HCT116 (cell line): ENCODE measurements at regions not wholly inside any gene's neighbourhood (a gene's known extent, or its start where the extent isn't known, plus 50 kb on each side); places are given as distances from the start of the nearest gene placed in this dataset.
"Not testable (repeated sequence)": the region's sequence is repeated elsewhere in the genome, so short reads cannot be mapped to it uniquely, and the experiment has no call there.

Experiments
- ATAC-seq: fragments of 200-7000 bp; cut with Tn5 transposase; 2 replicates; pipeline ENCODE4 v1.9.1; 2020; ENCODE audit warnings: mild to moderate bottlenecking, moderate library complexity
- BruUV-seq: library from RNA; stranded (reverse); fragments of 400-500 nt; replicated peaks from 2 replicates; lab custom pipeline; 2021; lab: Mats Ljungman, UMichigan
- CTCF ChIA-PET: fragments of 300-600 bp; sonication (Branson Sonifier 250); formaldehyde crosslinking; loops from one replicate; lab custom pipeline; 2021; ENCODE audit warnings: antibody characterized with exemption; lab: Charles Lee
- POLR2A ChIA-PET: fragments of 300-600, 350-600 bp; sonication (Branson Sonifier 250); formaldehyde crosslinking; loops from one replicate; lab custom pipeline; 2021; ENCODE audit warnings: antibody characterized with exemption; lab: Charles Lee
- RAD21 ChIA-PET, 2 experiments: fragments of 300-600 bp; sonication (Branson Sonifier 250); formaldehyde crosslinking; loops; one replicate each; lab custom pipeline; 2023; ENCODE audit warnings: low total read pairs in 2 of 2; ENCODE audit not compliant: uncharacterized antibody in 2 of 2, unreplicated experiment in 2 of 2, low non-redundant PET in 1 of 2; lab: Charles Lee
- DNase-seq: peaks from one replicate; pipeline ENCODE4 v3.0.0-alpha.2; 2010; ENCODE audit warnings: low read depth, low spot score
- H2AFZ ChIP-seq: fragments of 200-600 bp; shearing (Covaris generic), sonication (generic); 2 replicates; pipeline ENCODE4 v1.6.1; 2017; ENCODE audit warnings: low read depth, mixed run types, mixed read lengths, antibody characterized with exemption, low read length; ENCODE audit not compliant: poor library complexity, severe bottlenecking
- H3K27ac ChIP-seq: 2 replicates; pipeline ENCODE4 v1.5.1; 2012; ENCODE audit warnings: low read depth, low read length
- H3K27me3 ChIP-seq: fragments of 200-600 bp; sonication (generic); 2 replicates; pipeline ENCODE4 v1.6.1; 2016; ENCODE audit warnings: mixed run types, low read length, mixed read lengths; ENCODE audit not compliant: insufficient read depth
- H3K36me3 ChIP-seq, 2 experiments: fragments of 200-500 bp in 1 of 2; fragments of 200-600 bp in 1 of 2; sonication (Bioruptor generic) in 1 of 2; sonication (generic) in 1 of 2; 2 replicates each; pipeline versions ENCODE4 v1.5.1 to v1.6.1; 2014 to 2016; ENCODE audit warnings: low read length in 2 of 2, inconsistent platforms in 1 of 2, mixed read lengths in 1 of 2, mixed run types in 1 of 2; ENCODE audit not compliant: insufficient read depth in 2 of 2, control insufficient read depth in 1 of 2
- H3K4me1 ChIP-seq, 2 experiments: fragments of 200-600 bp in 1 of 2; sonication (generic) in 1 of 2; 2 replicates each; pipeline versions ENCODE4 v1.5.1 to v1.6.1; 2012 to 2017; ENCODE audit warnings: low read length in 2 of 2, inconsistent platforms in 1 of 2, mild to moderate bottlenecking in 1 of 2, mixed read lengths in 1 of 2, mixed run types in 1 of 2, moderate library complexity in 1 of 2; ENCODE audit not compliant: insufficient read depth in 2 of 2, control insufficient read depth in 1 of 2
- H3K4me2 ChIP-seq: fragments of 200-600 bp; sonication (generic); 2 replicates; pipeline ENCODE4 v1.6.1; 2017; ENCODE audit warnings: mixed run types, low read length, mixed read lengths
- H3K4me3 ChIP-seq, 2 experiments: fragments of 200-600 bp in 1 of 2; sonication (generic) in 1 of 2; replicated peaks in 1 of 2; 2 replicates each; pipeline ENCODE4 v1.5.1; 2011 to 2016; ENCODE audit warnings: low read length in 2 of 2, control low read depth in 1 of 2, low read depth in 1 of 2, mild to moderate bottlenecking in 1 of 2, mixed read lengths in 1 of 2, mixed run types in 1 of 2
- H3K79me2 ChIP-seq: fragments of 200-600 bp; sonication (generic); 2 replicates; pipeline ENCODE4 v1.6.1; 2017; ENCODE audit warnings: mild to moderate bottlenecking, mixed run types, low read length, moderate library complexity, mixed read lengths; ENCODE audit not compliant: insufficient read depth
- H3K9ac ChIP-seq: fragments of 200-600 bp; sonication (generic); 2 replicates; pipeline ENCODE4 v1.6.1; 2016; ENCODE audit warnings: low read length, mixed read lengths
- H3K9me2 ChIP-seq: fragments of 200-600 bp; sonication (generic), shearing (Covaris generic); 2 replicates; pipeline ENCODE4 v1.6.1; 2017; ENCODE audit warnings: mixed run types, mild to moderate bottlenecking, moderate library complexity; ENCODE audit not compliant: insufficient read depth
- H3K9me3 ChIP-seq, 2 experiments: fragments of 200-500 bp in 1 of 2; fragments of 200-600 bp in 1 of 2; sonication (Bioruptor generic) in 1 of 2; sonication (generic) in 1 of 2; 2 replicates each; pipeline ENCODE4 v1.6.1; 2014 to 2017; ENCODE audit warnings: low read length in 2 of 2, mixed read lengths in 2 of 2, inconsistent platforms in 1 of 2, low read depth in 1 of 2, mild to moderate bottlenecking in 1 of 2, mixed run types in 1 of 2, moderate library complexity in 1 of 2; ENCODE audit not compliant: control insufficient read depth in 1 of 2, insufficient read depth in 1 of 2
- H4K20me1 ChIP-seq: fragments of 200-600 bp; sonication (generic), shearing (Covaris generic); 2 replicates; pipeline ENCODE4 v1.6.1; 2017; ENCODE audit warnings: mixed run types, mild to moderate bottlenecking, moderate library complexity; ENCODE audit not compliant: insufficient read depth
- CEBPB ChIP-seq: IDR thresholded peaks from 2 replicates; pipeline ENCODE4 v1.6.1; 2012; ENCODE audit warnings: low read depth
- EGR1 ChIP-seq: IDR thresholded peaks from 2 replicates; pipeline ENCODE4 v1.6.1; 2012; ENCODE audit warnings: low read depth
- FOSL1 ChIP-seq: IDR thresholded peaks from 2 replicates; pipeline ENCODE4 v1.6.1; 2012; ENCODE audit warnings: low read depth
- SP1 ChIP-seq: IDR thresholded peaks from 2 replicates; pipeline ENCODE4 v1.6.1; 2012; ENCODE audit warnings: low read depth
- TCF7L2 ChIP-seq: IDR thresholded peaks from 2 replicates; pipeline ENCODE4 v1.7.0; 2011; ENCODE audit warnings: borderline replicate concordance, inconsistent platforms; ENCODE audit not compliant: insufficient read depth, insufficient read length; ENCODE audit errors: extremely low read depth
- YY1 ChIP-seq: IDR thresholded peaks from 2 replicates; pipeline ENCODE4 v1.6.1; 2011; ENCODE audit warnings: low read length, low read depth, moderate library complexity, mild to moderate bottlenecking; ENCODE audit not compliant: insufficient replicate concordance; ENCODE audit errors: extremely low read depth
- ZNF274 ChIP-seq: fragments of 200-500 bp; sonication (Bioruptor generic); IDR thresholded peaks from 2 replicates; pipeline ENCODE4 v1.6.1; 2014; ENCODE audit warnings: mild to moderate bottlenecking, low read depth, low read length, inconsistent platforms
- intact Hi-C: fragments of 100-400 bp; cut with micrococcal nuclease; formaldehyde crosslinking; loops from 2 replicates; pipeline ENCODE4 v1.10.0; 2022
- TF ChIP-seq, protein P1 (sequence below), 3 experiments: fragments of 200-600 bp in 1 of 3; sonication (generic) in 1 of 3; IDR thresholded peaks in 2 of 3; conservative IDR thresholded peaks in 1 of 3; 2 replicates each; pipeline ENCODE4 v1.5.1; 2012 to 2017; ENCODE audit warnings: low read depth in 2 of 3, low read length in 2 of 3, antibody characterized with exemption in 1 of 3, borderline replicate concordance in 1 of 3, control low read depth in 1 of 3, mild to moderate bottlenecking in 1 of 3, mixed read lengths in 1 of 3, mixed run types in 1 of 3, moderate library complexity in 1 of 3; ENCODE audit not compliant: insufficient read depth in 1 of 3

DNA sequence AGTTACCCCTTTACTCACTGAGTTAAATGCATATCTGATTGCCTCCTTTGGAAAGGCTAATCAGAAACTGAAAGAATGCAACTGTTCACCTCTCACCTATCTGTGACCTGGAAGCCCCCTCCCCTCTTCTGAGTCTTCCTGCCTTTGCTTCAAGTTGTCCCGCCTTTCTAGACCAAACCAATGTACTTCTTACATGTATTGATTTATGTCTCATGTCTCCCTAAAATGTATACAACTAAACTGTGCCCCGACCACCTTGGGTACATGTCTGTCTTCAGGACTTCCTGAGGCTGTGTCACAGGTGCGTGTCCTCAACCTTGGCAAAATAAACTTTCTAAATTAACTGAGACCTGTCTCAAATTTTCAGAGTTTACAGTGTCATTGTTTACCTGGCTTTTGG is 1167.2 kb downstream of the TAF11L14 start:
- H3K4me3 ChIP-seq, ATAC-seq, DNase-seq, H4K20me1 ChIP-seq, CTCF ChIA-PET, H2AFZ ChIP-seq, H3K9me3 ChIP-seq, RAD21 ChIA-PET, H3K4me2 ChIP-seq, H3K27me3 ChIP-seq, BruUV-seq, H3K9me2 ChIP-seq, intact Hi-C loops, H3K36me3 ChIP-seq, H3K9ac ChIP-seq, H3K4me1 ChIP-seq, H3K79me2 ChIP-seq, H3K27ac ChIP-seq, POLR2A ChIA-PET: not testable (repeated sequence)

DNA sequence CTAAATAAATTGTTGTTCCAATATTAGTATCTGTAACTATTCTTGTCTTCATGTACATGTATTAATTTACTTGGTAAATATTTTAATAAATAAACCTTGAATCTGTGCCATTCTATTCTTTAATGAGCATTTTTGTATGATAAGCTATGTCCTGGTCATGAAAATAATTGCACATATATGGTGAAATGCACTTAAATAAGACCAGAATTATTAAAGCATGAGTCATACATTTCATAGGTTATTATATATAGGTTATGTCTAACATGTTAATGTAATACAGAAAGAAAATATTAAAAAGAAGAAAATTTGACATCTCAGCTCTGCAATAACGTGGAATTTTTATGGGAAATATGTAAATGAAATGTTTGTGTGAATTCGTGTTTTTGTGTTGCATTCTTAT is 1168.1 kb downstream of the TAF11L14 start:
- DNase-seq (no peak), ATAC-seq (no peak)
- RAD21 ChIA-PET, result no interaction called here
- H3K27me3 ChIP-seq, result no peaks in the 10 kb centered on the region
- no peaks in the 10 kb centered on the region for H3K4me1 ChIP-seq
- H2AFZ ChIP-seq, result no peak overlapping the region
- H4K20me1 ChIP-seq, result no peaks in the 10 kb centered on the region
- TF ChIP-seq, protein P1, sequence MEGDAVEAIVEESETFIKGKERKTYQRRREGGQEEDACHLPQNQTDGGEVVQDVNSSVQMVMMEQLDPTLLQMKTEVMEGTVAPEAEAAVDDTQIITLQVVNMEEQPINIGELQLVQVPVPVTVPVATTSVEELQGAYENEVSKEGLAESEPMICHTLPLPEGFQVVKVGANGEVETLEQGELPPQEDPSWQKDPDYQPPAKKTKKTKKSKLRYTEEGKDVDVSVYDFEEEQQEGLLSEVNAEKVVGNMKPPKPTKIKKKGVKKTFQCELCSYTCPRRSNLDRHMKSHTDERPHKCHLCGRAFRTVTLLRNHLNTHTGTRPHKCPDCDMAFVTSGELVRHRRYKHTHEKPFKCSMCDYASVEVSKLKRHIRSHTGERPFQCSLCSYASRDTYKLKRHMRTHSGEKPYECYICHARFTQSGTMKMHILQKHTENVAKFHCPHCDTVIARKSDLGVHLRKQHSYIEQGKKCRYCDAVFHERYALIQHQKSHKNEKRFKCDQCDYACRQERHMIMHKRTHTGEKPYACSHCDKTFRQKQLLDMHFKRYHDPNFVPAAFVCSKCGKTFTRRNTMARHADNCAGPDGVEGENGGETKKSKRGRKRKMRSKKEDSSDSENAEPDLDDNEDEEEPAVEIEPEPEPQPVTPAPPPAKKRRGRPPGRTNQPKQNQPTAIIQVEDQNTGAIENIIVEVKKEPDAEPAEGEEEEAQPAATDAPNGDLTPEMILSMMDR (IDR thresholded peaks at IDR 0.05 in 2 of 3, conservative IDR thresholded peaks at IDR 0.05 in 1 of 3; ENCODE audit: borderline replicate concordance in 1 of 3, insufficient read depth in 1 of 3, low read depth in 2 of 3, low read length in 2 of 3), result no peak
- no peak for TF ChIP-seq CEBPB
- no peak for TF ChIP-seq ZNF274
- no peak for TF ChIP-seq EGR1
- TF ChIP-seq FOSL1, result no peak
- TF ChIP-seq TCF7L2, result no peak
- TF ChIP-seq YY1, result no peak
- no peak for TF ChIP-seq SP1
- H3K36me3 ChIP-seq, result no peaks in the 10 kb centered on the region
- intact Hi-C loops, result no loop called here
- no peak overlapping the region for H3K4me2 ChIP-seq
- H3K4me3 ChIP-seq, result no peak overlapping the region
- no peak overlapping the region for H3K27ac ChIP-seq
- H3K9ac ChIP-seq, result no peak overlapping the region
- BruUV-seq, result no TSS peak
- H3K79me2 ChIP-seq, result no peaks in the 10 kb centered on the region
- no peaks in the 10 kb centered on the region for H3K9me2 ChIP-seq
- POLR2A ChIA-PET, result no interaction called here
- peaks cover 4 to 8% of the 10 kb centered on the region in 2 experiments; a peak in 2 of 4 replicates for H3K9me3 ChIP-seq
- CTCF ChIA-PET, result no interaction called here
